Neural cell (in vitro differentiated cells): ENCODE measurements at regions not wholly inside any gene's neighbourhood (a gene's known extent, or its start where the extent isn't known, plus 50 kb on each side); places are given as distances from the start of the nearest gene placed in this dataset.
"Not testable (repeated sequence)": the region's sequence is repeated elsewhere in the genome, so short reads cannot be mapped to it uniquely, and the experiment has no call there.

Experiments
- H2AFZ ChIP-seq: fragments of 200-600, 300-800 bp; sonication (generic), shearing (Covaris generic); 2 replicates; pipeline ENCODE4 v1.6.0; 2014; ENCODE audit warnings: low read depth, mild to moderate bottlenecking, antibody characterized with exemption, low read length, moderate library complexity
- H3F3A ChIP-seq: fragments of 200-600 bp; shearing (Covaris generic); 2 replicates; pipeline ENCODE4 v1.6.1; 2016; ENCODE audit warnings: mild to moderate bottlenecking, moderate library complexity, mixed read lengths, antibody characterized with exemption, low read length; ENCODE audit not compliant: insufficient read depth, poor library complexity, severe bottlenecking
- H3K27ac ChIP-seq: fragments of 200-600, 300-800 bp; sonication (generic), shearing (Covaris generic); 2 replicates; pipeline ENCODE4 v1.5.1; 2014; ENCODE audit warnings: mild to moderate bottlenecking, low read length, moderate library complexity
- H3K27me3 ChIP-seq: fragments of 300-800, 200-600 bp; sonication (generic), shearing (Covaris generic); 2 replicates; pipeline ENCODE4 v1.6.0; 2014; ENCODE audit warnings: mild to moderate bottlenecking, low read depth, low read length, moderate library complexity; ENCODE audit not compliant: insufficient read depth
- H3K36me3 ChIP-seq: fragments of 300-800, 200-600 bp; sonication (generic), shearing (Covaris generic); 2 replicates; pipeline ENCODE4 v1.5.1; 2014; ENCODE audit warnings: mild to moderate bottlenecking, antibody characterized with exemption, low read length, moderate library complexity; ENCODE audit not compliant: insufficient read depth
- H3K4me2 ChIP-seq: fragments of 300-800, 200-600 bp; sonication (generic), shearing (Covaris generic); 2 replicates; pipeline ENCODE4 v1.6.0; 2014; ENCODE audit warnings: mild to moderate bottlenecking, low read length
- H3K4me3 ChIP-seq: fragments of 300-800, 200-600 bp; sonication (generic), shearing (Covaris generic); 2 replicates; pipeline ENCODE4 v1.5.1; 2014; ENCODE audit warnings: mild to moderate bottlenecking, low read length, moderate library complexity
- H3K79me2 ChIP-seq: fragments of 200-600 bp; shearing (Covaris generic); replicated peaks from 2 replicates; pipeline ENCODE4 v1.6.0; 2014; ENCODE audit warnings: mild to moderate bottlenecking, low read length, moderate library complexity; ENCODE audit not compliant: insufficient read depth
- H3K9ac ChIP-seq: fragments of 300-800, 200-600 bp; sonication (generic), shearing (Covaris generic); 2 replicates; pipeline ENCODE4 v1.6.1; 2016; ENCODE audit warnings: mild to moderate bottlenecking, low read length, mixed read lengths
- H3K9me2 ChIP-seq: fragments of 200-600 bp; shearing (Covaris generic); 2 replicates; pipeline ENCODE4 v1.6.1; 2016; ENCODE audit warnings: mild to moderate bottlenecking, low read length, mixed read lengths; ENCODE audit not compliant: insufficient read depth
- H3K9me3 ChIP-seq: fragments of 200-600, 300-800 bp; sonication (generic), shearing (Covaris generic); 2 replicates; pipeline ENCODE4 v1.6.1; 2016; ENCODE audit warnings: mild to moderate bottlenecking, mixed run types, low read length, moderate library complexity, mixed read lengths
- H4K20me1 ChIP-seq: fragments of 200-600 bp; shearing (Covaris generic); 2 replicates; pipeline ENCODE4 v1.6.1; 2016; ENCODE audit warnings: mild to moderate bottlenecking, mixed run types; ENCODE audit not compliant: insufficient read depth
- CTCF ChIP-seq: fragments of 450-650 bp; IDR thresholded peaks from 2 replicates; pipeline ENCODE4 v1.5.1; 2014; ENCODE audit warnings: antibody characterized with exemption, mild to moderate bottlenecking, moderate library complexity; ENCODE audit not compliant: poor library complexity, severe bottlenecking
- EP300 ChIP-seq: fragments of 450-650 bp; conservative IDR thresholded peaks from 2 replicates; pipeline ENCODE4 v1.6.1; 2014; ENCODE audit warnings: antibody characterized with exemption, mild to moderate bottlenecking, moderate library complexity; ENCODE audit not compliant: poor library complexity, severe bottlenecking
- EZH2 ChIP-seq: fragments of 200-600, 300-800 bp; shearing (Covaris generic), sonication (generic); IDR thresholded peaks from 2 replicates; pipeline ENCODE4 v1.6.1; 2014; ENCODE audit warnings: antibody characterized with exemption, low read length, borderline replicate concordance, mild to moderate bottlenecking; ENCODE audit not compliant: insufficient read depth, poor library complexity, severe bottlenecking
- MXI1 ChIP-seq: fragments of 450-650 bp; conservative IDR thresholded peaks from 2 replicates; pipeline ENCODE4 v1.6.1; 2014; ENCODE audit warnings: antibody characterized with exemption, mild to moderate bottlenecking; ENCODE audit not compliant: poor library complexity, severe bottlenecking
- POLR2AphosphoS5 ChIP-seq: IDR thresholded peaks from 2 replicates; pipeline ENCODE4 v1.6.1; 2012
- RAD21 ChIP-seq: fragments of 450-650 bp; conservative IDR thresholded peaks from 2 replicates; pipeline ENCODE4 v1.6.1; 2014; ENCODE audit warnings: antibody characterized with exemption, mild to moderate bottlenecking, moderate library complexity
- SMC3 ChIP-seq: fragments of 450-650 bp; conservative IDR thresholded peaks from 2 replicates; pipeline ENCODE4 v1.6.1; 2014; ENCODE audit warnings: antibody characterized with exemption, mild to moderate bottlenecking, moderate library complexity; ENCODE audit not compliant: poor library complexity
- TAF1 ChIP-seq: IDR thresholded peaks from 2 replicates; pipeline ENCODE4 v1.6.1; 2012; ENCODE audit warnings: low read depth
- TF ChIP-seq, protein P1 (sequence below): IDR thresholded peaks from 2 replicates; pipeline ENCODE4 v1.6.1; 2012; ENCODE audit warnings: borderline replicate concordance

DNA sequence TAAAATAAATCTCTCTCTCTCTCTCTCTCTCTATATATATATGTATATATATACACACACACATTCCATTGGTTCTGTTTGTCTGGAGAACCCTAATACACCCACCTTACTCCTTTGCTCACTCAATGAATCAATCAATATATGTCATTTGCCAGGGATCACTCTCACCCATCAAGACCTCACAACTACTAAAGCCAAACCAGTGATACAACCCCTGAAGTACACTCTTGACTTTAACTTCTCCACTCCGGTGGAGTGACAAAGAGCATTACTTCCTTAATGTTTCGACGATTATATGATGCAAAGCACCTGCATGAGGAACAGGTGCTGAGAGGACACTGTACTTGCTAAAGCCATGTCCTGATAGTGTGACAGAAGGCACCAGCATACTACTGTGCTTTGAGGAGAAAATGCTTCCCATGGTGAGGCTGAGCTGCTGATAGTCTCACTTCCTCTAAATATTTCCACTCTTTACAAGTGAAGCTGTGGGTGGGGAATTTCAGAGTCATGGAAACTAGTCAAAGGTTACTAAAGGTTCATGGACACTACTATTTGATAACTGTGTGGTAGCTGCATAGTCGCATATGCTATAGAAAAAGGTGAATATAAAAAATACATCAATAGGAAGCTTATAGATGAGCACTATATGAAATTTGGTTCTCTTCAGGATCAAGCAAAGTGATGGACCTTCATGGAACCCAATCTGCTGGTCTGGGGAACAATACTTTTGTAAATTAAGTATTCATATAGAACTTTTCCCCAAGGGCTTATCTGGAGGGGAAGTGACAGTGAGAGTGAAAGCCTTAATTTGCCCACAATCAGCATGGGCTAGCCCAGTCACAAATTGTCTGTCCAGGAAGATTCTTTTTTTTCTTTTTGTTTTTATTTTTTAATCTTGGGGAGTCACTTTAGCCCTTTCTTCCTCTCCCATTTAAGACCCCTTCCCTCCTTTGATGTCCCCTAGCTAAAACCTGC is 141.9 kb upstream of the NEDD9 start:
- no peaks in the 10 kb centered on the region for H4K20me1 ChIP-seq
- H3K27ac ChIP-seq = no peak overlapping the region
- H3F3A ChIP-seq = no peaks in the 10 kb centered on the region
- H3K4me2 ChIP-seq = no peak overlapping the region
- no peaks in the 10 kb centered on the region for H3K27me3 ChIP-seq
- H3K4me3 ChIP-seq = no peak overlapping the region
- H2AFZ ChIP-seq = no peak overlapping the region
- H3K79me2 ChIP-seq = no peaks in the 10 kb centered on the region
- TF ChIP-seq TAF1 (no peak), MXI1 (no peak), SMC3 (no peak), RAD21 (no peak)
- TF ChIP-seq, protein P1, sequence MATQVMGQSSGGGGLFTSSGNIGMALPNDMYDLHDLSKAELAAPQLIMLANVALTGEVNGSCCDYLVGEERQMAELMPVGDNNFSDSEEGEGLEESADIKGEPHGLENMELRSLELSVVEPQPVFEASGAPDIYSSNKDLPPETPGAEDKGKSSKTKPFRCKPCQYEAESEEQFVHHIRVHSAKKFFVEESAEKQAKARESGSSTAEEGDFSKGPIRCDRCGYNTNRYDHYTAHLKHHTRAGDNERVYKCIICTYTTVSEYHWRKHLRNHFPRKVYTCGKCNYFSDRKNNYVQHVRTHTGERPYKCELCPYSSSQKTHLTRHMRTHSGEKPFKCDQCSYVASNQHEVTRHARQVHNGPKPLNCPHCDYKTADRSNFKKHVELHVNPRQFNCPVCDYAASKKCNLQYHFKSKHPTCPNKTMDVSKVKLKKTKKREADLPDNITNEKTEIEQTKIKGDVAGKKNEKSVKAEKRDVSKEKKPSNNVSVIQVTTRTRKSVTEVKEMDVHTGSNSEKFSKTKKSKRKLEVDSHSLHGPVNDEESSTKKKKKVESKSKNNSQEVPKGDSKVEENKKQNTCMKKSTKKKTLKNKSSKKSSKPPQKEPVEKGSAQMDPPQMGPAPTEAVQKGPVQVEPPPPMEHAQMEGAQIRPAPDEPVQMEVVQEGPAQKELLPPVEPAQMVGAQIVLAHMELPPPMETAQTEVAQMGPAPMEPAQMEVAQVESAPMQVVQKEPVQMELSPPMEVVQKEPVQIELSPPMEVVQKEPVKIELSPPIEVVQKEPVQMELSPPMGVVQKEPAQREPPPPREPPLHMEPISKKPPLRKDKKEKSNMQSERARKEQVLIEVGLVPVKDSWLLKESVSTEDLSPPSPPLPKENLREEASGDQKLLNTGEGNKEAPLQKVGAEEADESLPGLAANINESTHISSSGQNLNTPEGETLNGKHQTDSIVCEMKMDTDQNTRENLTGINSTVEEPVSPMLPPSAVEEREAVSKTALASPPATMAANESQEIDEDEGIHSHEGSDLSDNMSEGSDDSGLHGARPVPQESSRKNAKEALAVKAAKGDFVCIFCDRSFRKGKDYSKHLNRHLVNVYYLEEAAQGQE = no peak
- no peak overlapping the region for H3K9ac ChIP-seq
- H3K36me3 ChIP-seq = no peaks in the 10 kb centered on the region
- H3K9me2 ChIP-seq = no peaks in the 10 kb centered on the region
- H3K9me3 ChIP-seq = no peaks in the 10 kb centered on the region

DNA sequence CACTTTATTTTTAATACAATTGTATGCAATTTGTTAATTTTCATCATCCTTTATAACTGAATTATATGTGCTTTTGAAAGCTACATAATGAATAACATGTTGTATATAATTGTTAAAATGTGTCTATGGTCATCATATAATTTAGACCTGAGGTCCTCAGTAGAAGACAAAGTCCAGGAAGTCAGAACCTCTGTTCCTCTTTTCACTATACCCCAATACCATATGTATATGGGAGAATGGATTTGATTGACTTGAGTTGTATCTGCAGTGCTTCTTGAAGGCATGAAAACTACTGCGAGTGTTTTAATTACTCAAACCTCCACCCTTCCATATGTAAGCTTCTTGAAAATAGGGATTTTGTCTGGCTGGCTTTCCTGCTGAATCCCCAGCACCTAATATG is 140.7 kb upstream of the NEDD9 start:
- no peaks in the 10 kb centered on the region for H3K36me3 ChIP-seq
- H3F3A ChIP-seq = no peaks in the 10 kb centered on the region
- H3K79me2 ChIP-seq = no peaks in the 10 kb centered on the region
- H3K9me2 ChIP-seq = no peaks in the 10 kb centered on the region
- H3K9me3 ChIP-seq = no peaks in the 10 kb centered on the region
- H3K27ac ChIP-seq = no peak overlapping the region
- H4K20me1 ChIP-seq = no peaks in the 10 kb centered on the region
- H3K4me3 ChIP-seq = no peak overlapping the region
- TF ChIP-seq EZH2 = no peak
- no peak for TF ChIP-seq POLR2AphosphoS5
- no peak for TF ChIP-seq EP300
- TF ChIP-seq, protein P1 = no peak
- no peak for TF ChIP-seq RAD21
- no peak for TF ChIP-seq TAF1
- no peak for TF ChIP-seq SMC3
- no peak for TF ChIP-seq MXI1
- TF ChIP-seq CTCF = no peak
- no peaks in the 10 kb centered on the region for H3K27me3 ChIP-seq
- no peak overlapping the region for H3K9ac ChIP-seq
- no peak overlapping the region for H3K4me2 ChIP-seq
- H2AFZ ChIP-seq = no peak overlapping the region

DNA sequence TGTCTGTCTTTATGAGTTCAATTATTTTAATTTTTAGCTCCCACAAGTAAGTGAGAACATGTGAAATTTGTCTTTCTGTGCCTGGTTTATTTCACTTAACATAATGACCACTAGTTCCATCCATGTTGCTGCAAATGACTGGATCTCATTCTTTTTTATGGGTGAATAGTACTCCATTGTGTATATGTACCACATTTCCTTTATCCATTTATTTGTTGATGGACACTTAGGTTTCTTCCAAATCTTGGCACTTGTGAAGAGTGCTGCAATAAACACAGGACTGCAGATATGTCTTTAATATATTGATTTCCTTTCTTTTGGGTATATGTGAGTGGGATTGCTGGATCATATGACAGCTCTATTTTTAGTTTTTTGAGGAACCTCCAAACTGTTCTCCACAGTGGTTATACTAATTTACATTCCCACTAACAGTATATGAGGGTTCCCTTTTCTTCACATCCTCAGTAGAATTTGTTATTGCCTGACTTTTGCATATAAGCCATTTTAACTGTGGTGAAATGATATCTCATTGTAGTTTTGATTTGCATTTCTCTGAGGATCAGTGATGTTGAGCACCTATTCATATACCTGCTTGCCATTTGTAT is 139.8 kb upstream of the NEDD9 start:
- not testable (repeated sequence) for H2AFZ ChIP-seq, H3K9me2 ChIP-seq

More for the DNA sequence above, 139.8 kb upstream of the NEDD9 start:
- not testable (repeated sequence) for H3K9ac ChIP-seq, H3K4me2 ChIP-seq, H3K27me3 ChIP-seq, H3K36me3 ChIP-seq, H3K27ac ChIP-seq, H3K79me2 ChIP-seq, H4K20me1 ChIP-seq, H3K4me3 ChIP-seq, H3K9me3 ChIP-seq, H3F3A ChIP-seq
